ENCODE measurements at regions not wholly inside any gene's neighbourhood (a gene's known extent, or its start where the extent isn't known, plus 50 kb on each side); places are given as distances from the start of the nearest gene placed in this dataset.

DNA sequence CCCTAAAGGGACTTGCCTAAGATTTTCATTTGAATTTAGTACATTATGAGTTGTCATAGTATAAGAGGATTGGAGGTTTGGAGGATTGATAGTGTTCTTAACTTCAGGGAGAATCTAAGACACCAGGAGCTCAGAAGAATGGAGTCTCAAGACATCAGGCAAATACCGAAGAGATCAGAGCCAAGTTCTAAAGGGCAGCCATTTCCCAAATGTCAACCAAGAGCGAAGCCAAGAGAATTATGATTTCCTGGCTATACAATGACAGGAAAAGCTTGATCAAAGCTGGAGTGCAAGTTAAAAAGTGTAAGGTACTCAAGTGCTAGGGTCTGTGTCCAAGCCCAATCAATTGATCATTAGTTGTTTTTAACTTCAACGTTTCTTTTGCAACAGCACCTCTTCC lies 283.0 kb upstream of the FN1 start:
- DNase-seq (ENCODE audit: low read depth in 2 of 2) = peak in 1 of 2 donors; percentile 63

DNA sequence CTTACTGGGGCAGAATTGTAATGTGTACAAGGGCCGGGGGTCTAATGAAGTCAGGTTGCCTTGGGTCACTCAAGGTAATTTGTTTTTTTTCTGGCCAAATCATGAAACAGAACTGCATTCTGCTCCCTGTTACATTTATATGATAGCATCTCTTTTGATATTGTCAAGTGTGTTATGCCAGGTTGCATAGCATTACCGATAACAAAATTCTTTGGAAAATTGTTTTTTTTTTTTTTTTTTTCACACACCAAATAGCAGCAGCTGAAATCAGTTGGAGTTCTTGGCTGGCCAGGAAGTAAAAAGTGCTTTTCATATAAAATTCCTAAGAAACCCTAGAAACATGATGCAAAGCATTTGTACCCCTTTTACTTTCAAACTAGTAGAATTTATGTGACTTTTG lies 282.6 kb upstream of the FN1 start:
- peak in 1 of 2 donors; percentile 30 for DNase-seq (ENCODE audit: low read depth in 2 of 2)

DNA sequence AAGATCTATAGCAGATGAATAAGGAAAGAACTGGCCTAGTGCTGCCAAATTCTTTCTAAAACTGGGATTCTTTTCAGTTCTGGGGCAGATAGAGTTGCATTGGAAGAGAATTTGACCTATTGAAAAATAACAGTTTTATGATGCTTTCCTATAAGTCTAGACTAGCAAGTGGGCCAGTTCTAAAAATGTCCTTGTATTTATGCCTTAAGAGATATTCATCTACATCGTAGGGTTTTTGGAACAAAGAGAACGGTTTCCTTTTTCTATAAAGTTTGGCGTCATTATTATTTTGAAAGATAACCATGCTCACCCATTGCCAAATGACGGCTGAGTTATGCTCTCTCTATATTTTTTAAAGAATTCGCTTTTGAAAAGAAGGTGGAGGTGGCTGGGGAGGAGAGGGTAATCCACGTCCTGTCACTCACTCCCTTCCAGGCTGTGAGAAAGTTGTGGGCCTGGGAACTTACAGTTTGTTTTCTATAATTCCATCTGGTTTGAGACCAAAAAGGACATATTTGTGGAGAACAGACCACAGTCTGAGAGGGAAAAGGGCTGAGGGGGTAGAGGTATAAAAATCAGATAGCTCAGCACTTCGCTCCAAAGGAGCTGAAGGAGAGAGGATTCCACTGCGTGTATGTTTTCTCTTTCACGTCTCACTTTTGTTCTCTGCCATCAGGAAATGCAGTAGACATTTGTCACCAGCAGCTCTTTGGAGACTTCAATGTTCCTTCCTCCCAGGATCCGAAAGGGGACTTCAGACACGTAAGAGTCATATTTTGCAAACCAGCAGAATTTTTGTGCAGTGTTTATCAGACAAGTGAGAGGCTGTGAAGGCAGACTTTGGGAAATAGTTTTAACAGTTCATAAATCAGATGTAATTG lies 281.9 kb upstream of the FN1 start:
- DNase-seq (ENCODE audit: low read depth in 2 of 2) = peak in 1 of 2 donors; percentile 67

DNA sequence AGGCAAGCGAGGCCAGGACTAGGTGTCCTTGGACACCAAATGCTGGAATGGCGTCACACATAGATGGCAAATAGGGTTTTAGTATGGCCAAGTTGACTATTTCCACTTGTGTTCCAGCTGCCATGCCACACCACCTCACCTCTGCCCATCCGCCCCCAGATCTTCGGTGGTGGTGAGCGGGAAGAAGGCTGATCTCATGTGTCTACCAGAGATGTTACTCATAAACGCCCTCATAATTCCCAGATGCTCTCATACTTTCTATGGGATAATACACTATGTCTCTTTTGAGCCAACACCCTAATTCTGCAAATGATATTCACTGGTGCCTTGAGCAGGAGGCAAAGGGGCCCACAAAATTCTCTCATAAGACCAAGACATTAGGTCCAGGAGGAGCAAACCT lies 281.1 kb upstream of the FN1 start:
- no peak for DNase-seq (ENCODE audit: low read depth in 2 of 2)

DNA sequence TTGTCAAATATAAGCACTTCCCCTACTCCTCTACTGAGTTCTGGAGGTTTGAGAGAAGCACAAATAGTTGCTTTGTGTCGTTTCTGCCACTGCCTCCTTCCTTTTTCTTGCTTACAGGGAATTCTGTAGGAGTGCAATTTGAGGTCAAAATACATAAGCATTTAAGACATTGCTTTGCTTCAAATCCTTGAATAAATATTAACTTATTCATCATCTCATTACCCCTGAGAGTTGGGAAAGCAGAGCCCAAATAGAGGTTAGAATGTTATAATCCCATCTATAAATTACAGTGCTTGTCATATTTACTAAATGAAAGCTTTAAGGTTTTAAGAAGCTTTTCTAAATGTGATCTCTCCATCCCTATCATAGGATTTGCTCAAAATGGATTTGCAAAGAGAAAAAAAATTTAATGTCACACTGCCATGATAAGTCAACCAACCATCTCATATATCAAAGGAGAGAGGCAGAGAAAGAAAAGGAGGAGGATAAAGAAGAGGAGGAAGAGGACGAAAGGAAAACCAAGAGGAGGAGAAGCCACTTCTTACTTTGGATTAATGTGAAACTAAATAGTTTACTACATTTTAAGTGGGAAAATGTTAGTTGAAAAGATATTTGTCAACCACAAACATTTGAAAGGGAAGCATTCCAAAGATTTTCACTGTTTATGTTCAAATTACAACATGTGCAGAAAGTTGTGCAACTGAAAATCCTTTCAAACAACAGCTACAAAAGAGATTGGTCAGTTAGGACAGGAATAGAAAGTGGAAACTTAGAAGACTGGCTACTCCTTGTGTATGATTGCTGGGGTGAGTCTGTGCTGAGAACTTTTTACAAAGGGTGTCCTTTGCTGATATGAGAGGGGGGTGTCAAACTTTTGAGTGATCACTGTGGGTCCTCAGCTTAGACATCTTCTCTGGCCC lies 277.3 kb upstream of the FN1 start:
- DNase-seq (ENCODE audit: low read depth in 2 of 2) = no peak

DNA sequence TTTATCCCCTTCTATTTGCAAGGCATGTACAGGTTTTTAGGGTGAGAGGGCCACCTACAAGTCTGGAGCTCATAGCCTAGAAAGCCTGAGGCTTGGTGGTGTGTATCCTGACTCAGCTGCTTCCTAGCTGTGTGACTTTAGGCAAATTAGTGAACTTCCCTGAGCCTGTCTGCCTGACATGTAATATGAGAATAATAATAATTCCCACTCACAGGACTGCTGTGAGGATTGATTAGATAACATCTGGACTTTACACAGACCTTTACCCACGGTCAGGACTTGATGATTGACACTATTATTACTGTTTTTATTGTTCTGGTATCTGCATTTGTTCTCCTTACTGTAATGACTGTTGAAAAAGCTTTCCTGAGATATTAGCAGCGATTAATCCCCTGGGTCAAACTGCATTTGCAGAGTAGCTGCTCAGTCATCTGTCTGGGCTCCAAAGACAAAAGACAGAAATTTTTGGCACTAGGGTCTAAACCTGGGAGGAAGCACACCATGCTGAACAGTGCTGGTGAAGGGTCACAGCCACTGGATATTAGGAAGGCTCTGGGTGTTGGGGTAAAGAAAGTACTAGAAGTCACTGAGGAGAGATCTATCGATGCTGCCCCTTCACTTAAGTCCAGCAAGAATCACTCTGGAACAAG lies 276.5 kb upstream of the FN1 start:
- peak in 1 of 2 donors; percentile 86 for DNase-seq (ENCODE audit: low read depth in 2 of 2)

DNA sequence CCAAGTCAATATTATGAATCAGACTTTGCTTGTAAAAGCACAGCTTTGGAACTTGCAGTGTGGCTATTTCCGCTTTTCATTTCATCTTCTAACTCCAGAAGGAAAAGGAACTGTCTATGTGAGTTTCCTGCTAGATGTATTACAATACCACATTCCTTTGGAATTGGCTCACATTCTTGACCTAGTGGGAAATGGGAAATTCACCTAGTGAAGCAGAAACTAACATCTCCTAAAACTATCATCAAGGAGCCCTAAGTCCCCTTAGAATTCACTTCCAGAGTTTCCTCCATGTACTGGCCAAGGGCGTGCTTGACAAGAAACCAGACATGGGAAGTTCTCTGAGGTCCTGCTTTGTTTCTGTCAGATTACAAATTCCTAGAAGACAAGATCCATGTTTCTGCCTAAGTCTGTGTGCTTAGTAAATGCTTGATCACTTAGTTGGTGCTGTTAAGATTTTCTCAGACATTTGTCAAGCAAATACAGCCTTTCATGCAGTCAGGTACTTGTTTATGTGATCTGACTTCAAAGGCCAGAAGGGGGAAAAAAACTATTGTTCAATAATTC lies 275.7 kb upstream of the FN1 start:
- DNase-seq (ENCODE audit: low read depth in 2 of 2) = peak in 1 of 2 donors; percentile 89

DNA sequence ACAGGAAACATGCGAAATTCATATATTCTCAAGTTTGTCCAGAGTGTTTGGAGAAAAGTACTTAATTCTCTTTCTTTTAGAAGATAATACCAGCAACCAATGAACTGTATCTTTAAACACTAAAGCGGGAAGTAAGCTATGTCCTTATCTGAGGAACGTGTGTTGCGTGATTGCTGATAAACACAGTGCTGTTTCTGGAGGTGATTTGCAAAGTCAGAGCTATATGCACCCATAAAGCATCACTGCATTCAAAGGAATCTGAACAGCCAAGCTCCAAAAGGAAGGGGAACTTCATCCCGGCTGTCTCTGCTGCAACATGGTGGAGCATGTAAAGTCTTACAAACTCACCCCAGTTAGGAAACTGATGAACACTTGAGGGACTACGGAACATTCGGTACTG lies 271.7 kb upstream of the FN1 start:
- DNase-seq (ENCODE audit: low read depth in 2 of 2) = no peak

DNA sequence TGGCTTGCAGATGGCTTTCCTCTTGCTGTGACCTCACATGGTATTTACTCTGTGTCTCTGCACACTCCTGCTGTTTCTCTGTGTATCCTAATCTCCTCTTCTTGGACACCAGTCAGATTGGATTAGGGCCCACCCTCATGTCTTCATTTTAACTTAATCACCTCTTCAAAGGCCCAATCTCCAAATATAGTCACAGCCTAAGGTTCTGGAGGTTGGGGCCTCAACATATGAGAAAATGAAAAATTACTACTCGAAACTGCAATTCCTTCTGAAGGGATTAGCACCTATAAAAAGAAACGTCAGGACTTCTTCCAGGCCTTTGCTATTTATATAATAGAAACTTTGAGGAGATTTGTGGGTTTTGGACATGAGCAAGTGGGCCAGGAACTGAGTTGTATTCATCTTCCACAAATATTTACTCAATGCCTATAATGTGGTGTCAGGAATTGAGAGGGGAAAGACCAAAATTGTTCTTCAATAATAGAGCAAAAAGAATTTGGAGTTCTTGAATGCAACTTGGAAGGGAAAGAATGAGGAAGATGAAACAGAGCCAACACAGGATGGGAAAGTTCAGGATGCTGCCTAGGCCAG lies 270.0 kb upstream of the FN1 start:
- DNase-seq (ENCODE audit: low read depth in 2 of 2) = no peak

DNA sequence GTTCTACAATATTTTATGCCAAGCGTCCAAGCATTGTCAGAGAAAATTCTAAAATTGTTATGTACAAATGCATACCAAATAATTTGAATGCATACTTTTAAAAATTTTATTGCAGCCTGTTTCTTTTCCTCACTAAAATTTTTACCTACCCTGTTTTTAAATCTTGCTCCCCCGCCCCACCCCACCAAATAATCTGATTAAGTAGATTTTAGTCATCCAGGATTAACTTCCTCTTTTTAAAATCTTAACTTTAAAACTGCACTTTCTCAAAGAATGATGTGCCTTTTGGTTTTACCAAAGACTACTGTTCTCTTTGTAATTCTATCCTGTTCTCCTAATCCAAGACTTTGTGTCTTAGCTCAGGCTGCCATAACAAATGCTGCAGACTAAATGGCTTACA lies 269.4 kb upstream of the FN1 start:
- DNase-seq (ENCODE audit: low read depth in 2 of 2) = no peak

DNA sequence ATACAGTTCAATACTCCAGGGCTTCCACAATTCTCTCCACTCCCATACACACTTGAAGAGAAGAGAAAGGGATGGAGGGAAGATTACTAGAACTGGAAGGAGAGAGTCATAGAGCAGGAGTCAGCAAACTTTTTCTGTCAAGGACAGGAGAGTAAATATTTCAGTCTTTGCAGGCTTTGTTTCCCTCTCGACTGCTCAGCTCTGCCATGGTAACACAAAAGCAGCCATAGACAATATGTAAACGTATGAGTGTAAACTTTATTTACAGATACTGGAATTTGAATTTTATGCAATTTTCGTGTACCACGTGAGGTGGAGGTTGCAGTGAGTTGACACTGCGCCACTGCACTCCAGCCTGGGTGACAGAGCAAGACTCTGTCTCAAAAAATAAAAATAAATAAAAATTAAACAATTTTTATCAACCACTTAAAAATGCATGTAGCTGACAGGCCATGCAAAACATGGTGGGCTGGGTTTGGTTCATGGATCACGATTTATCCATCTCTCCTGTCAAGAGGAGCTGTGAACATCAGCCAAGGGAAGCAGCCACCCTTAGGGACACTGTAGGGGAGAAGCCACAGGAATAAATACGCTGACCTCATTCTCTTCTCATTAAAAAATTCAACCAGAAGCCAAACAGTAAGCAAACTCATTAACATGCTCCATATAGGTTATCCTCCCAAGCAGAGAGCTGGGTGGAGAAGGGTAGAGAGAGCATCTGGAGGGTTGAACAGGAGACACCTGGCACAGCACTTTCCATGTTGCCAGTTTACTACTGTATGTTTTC lies 266.4 kb upstream of the FN1 start:
- no peak for DNase-seq (ENCODE audit: low read depth in 2 of 2)

DNA sequence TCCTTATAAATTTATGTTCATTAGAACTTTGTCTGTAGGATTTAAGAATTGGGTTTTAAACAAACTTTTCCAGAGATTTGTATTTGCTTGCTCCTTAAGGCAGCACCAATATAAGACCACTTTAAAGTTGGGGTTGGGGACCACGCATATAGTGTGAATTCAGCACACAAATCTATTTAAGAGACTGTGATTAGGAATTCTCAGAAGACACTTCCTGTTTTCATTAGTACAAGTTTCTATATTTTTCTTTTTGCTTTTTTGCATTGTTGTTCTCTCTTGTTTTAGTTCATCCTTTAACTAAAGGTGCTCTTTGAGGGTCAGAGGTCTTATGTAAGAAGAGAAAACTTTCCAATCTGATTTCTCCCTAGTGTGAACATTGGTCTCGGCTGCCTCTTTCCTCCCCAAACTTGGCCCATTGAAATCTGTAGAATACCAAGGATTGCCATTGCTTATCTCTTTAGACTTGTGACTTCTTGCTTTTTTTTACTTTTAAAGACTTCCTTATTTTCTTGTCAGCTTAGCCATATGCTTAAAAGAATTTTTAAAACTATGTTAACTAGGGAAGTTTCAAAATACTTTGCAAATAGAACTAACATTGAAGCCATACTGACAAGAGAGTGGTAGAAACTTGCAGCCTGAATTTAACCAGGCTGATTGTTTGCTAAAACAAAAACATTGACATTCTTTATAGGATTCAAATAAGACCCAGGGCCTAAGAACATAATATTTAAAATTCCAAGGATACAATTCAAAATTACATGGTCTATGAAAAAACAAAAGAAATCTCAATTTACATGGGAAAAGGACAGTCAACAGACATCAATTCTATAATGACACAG lies 264.1 kb upstream of the FN1 start:
- no peak for DNase-seq (ENCODE audit: low read depth in 2 of 2)

DNA sequence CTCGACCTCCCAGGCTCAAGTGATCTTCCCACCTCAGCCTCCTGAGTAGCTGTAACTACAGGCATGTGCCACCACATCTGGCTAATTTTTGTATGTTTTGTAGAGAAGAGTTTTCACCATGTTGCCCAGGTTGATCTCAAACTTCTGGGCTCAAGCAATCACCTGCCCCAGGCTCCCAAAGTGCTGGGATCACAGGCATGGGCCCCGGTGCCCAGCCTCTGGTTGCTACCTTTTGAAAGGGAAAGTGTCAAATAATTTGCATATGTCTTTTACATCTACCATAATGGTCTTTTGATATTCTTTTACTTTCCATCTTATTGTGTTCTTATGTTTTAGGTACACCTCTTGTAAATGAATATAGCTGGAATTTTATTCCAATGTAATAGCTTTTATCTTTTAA lies 263.1 kb upstream of the FN1 start:
- no peak for DNase-seq (ENCODE audit: low read depth in 2 of 2)

DNA sequence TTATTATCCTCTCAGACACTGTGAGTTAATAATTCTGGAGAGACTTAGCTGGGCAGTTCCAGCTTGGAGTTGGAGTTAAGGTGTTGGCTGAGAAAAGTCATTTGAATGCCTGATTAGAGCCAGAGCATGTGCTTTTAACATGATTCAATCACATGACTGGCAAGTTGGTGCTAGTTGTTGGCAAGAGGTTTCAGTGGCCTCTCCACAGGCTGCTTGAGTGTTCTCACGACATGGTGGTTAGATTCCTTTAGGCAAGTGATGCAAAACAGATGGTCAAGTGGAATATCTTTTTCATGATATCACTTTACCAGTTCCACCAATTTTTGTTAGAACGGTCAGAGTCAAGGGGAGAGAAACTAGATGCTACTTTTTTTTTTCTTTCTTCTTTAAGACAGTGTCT lies 262.7 kb upstream of the FN1 start:
- DNase-seq (ENCODE audit: low read depth in 2 of 2) = no peak

DNA sequence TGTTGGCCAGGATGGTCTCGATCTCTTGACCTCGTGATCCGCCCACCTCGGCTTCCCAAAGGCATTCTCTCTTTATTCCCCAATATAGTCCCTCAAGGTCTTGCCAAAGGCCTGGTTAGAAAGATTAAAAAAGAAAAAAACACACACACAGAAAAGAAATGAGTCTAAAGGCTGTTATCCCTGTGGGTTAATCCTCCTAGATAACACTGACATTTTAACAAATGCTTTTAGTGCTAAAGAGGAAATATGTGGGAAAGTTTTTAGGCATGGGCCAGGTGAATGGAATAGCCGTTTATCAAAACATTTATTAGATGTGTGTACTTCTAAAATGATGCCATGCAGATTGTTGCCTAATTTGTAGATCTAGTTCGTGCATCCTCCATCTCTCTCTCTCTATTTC lies 261.6 kb upstream of the FN1 start:
- DNase-seq (ENCODE audit: low read depth in 2 of 2) = no peak

DNA sequence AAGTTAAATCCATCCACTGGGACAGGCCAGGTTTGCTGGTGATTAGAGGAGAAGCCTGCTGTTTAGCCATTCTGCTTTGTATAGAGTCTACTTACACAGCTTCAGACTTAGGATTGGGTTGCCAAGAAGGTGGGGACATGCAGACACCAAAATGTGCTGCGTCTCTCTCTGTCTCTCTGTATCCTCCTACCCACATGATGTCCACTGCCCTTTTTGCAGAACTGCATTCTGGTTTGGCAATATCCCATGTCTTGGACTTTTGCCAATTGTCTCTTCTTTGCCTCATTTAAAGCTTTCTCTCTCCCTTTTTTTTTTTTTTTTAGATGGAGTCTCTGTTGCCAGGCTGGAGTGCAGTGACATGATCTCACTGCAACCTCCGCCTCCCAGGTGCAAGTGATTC lies 261.1 kb upstream of the FN1 start:
- DNase-seq (ENCODE audit: low read depth in 2 of 2) = no peak

DNA sequence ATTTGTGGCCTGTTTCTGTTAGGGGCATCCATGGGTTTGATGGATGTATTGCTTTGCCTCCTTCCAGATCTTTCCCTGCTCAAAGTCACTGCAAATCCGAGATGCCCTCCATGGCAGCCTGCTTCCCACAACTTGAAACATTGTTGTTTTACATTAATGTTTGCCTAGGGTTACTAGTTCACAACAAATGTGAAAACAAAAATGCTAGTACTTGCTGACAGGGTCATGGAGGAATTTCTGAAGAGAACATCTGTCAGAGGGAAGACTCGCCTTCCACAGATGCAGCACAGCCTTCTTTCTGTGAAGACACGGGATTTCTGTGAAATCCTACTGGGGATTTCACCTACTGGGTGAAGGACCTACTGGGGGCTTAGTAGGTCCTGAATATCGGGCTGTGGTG lies 260.0 kb upstream of the FN1 start:
- no peak for DNase-seq (ENCODE audit: low read depth in 2 of 2)

DNA sequence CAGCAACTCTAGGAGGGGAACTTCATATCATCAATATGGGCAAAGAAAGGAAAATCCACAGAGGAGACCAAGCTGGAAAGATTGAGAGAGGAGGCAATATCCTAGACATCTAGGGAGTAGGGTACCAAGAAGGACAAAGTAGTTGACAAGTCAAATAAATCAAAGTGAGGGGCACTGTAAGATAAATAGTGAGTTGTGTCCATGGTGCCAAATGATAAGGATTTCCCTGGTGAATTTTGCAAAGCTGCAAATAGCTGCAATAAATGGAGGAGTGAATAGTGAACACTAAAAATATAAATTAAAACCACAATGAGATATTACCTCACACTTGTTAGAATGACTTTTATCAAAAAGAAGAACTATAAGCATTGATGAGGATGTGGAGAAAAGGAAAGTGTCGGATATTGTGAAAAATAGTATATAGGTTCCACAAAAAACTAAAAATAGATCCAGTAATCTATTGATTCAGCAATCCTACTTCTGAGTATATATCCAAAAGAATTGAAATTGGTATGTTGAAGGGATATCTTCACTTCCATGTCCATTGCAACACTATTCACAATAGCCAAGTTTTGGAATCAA lies 258.2 kb upstream of the FN1 start:
- DNase-seq (ENCODE audit: low read depth in 2 of 2) = no peak

All from dermis microvascular lymphatic vessel endothelial cell (primary cell).